Progenitor cell of endocrine pancreas (in vitro differentiated cells): ENCODE measurements at regions not wholly inside any gene's neighbourhood (a gene's known extent, or its start where the extent isn't known, plus 50 kb on each side); places are given as distances from the start of the nearest gene placed in this dataset.

Experiments
- DNase-seq: peaks from one replicate; pipeline ENCODE4 v3.0.0; 2021; ENCODE audit warnings: low spot score; ENCODE audit not compliant: unreplicated experiment
- H3K27ac Mint-ChIP-seq: 2 replicates; pipeline ENCODE4 v1.8.0; 2021; ENCODE audit warnings: mild to moderate bottlenecking, moderate library complexity, mixed read lengths
- H3K27me3 Mint-ChIP-seq: 2 replicates; pipeline ENCODE4 v1.8.0; 2021; ENCODE audit warnings: mixed read lengths
- H3K36me3 Mint-ChIP-seq: 2 replicates; pipeline ENCODE4 v1.8.0; 2022; ENCODE audit warnings: mixed read lengths; ENCODE audit not compliant: insufficient read depth
- H3K4me1 Mint-ChIP-seq: 2 replicates; pipeline ENCODE4 v1.8.0; 2021; ENCODE audit warnings: low read depth, mixed read lengths
- H3K4me3 Mint-ChIP-seq: 2 replicates; pipeline ENCODE4 v1.8.0; 2021; ENCODE audit warnings: low read depth, mild to moderate bottlenecking, moderate library complexity, mixed read lengths
- H3K9me3 Mint-ChIP-seq: 2 replicates; pipeline ENCODE4 v1.8.0; 2021; ENCODE audit warnings: low read depth, mixed read lengths
- TF ChIP-seq, protein P1 (sequence below): fragments of 200-600 bp; sonication (generic); IDR thresholded peaks from one replicate; pipeline ENCODE4 v1.5.0; 2021; ENCODE audit warnings: antibody characterized with exemption, mild to moderate bottlenecking; ENCODE audit not compliant: unreplicated experiment

DNA sequence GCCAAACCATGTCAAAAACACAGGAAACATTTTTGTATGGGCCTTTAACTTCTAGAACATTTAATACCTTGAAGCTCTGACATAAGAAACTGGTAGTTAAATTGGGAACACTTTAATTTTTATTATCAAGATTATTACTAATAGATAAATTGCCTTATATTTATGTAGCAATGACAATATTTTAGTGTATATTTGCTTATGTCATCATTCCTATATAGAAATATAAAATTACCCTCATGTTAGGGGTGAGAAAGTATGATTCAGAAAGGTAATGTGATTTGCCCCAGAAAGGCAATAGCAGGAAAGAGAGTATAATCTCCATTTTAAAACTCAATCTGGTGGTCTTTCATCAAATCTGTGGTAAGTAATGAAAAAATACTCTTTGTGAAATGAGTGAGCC lies 147.4 kb downstream of the IL15 start:
- Mint-ChIP-seq H3K27me3 (no peaks in the 10 kb centered on the region), H3K36me3 (no peaks in the 10 kb centered on the region), H3K4me1 (no peaks in the 10 kb centered on the region), H3K4me3 (no peak overlapping the region), H3K9me3 (peaks cover 5% of the 10 kb centered on the region), H3K27ac (no peak overlapping the region)
- no peak for DNase-seq
- TF ChIP-seq, protein P1, sequence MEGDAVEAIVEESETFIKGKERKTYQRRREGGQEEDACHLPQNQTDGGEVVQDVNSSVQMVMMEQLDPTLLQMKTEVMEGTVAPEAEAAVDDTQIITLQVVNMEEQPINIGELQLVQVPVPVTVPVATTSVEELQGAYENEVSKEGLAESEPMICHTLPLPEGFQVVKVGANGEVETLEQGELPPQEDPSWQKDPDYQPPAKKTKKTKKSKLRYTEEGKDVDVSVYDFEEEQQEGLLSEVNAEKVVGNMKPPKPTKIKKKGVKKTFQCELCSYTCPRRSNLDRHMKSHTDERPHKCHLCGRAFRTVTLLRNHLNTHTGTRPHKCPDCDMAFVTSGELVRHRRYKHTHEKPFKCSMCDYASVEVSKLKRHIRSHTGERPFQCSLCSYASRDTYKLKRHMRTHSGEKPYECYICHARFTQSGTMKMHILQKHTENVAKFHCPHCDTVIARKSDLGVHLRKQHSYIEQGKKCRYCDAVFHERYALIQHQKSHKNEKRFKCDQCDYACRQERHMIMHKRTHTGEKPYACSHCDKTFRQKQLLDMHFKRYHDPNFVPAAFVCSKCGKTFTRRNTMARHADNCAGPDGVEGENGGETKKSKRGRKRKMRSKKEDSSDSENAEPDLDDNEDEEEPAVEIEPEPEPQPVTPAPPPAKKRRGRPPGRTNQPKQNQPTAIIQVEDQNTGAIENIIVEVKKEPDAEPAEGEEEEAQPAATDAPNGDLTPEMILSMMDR: no peak

DNA sequence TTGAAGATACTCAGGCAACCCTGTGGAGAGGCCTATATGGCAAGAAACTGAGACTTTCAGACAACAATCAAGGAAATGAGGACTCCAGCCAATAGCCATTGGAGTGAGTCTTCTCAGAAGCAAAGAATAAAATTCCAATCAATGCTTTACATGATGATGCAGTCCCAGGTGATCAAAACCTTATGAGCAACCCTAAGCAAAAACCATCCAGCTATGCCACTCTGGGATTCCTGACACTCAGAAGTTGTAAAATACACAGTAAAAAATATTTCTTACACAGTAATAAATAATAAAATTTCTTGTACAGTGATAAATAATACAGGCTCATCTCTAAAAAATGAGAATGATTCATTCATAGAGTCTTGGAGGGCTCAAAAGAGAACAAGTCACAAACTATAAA lies 150.6 kb downstream of the IL15 start:
- H3K27ac Mint-ChIP-seq: no peak overlapping the region
- no peaks in the 10 kb centered on the region for H3K36me3 Mint-ChIP-seq
- H3K4me1 Mint-ChIP-seq: no peaks in the 10 kb centered on the region
- H3K9me3 Mint-ChIP-seq: peaks cover 5% of the 10 kb centered on the region
- TF ChIP-seq, protein P1: no peak
- H3K4me3 Mint-ChIP-seq: no peak overlapping the region
- no peaks in the 10 kb centered on the region for H3K27me3 Mint-ChIP-seq
- DNase-seq: no peak

DNA sequence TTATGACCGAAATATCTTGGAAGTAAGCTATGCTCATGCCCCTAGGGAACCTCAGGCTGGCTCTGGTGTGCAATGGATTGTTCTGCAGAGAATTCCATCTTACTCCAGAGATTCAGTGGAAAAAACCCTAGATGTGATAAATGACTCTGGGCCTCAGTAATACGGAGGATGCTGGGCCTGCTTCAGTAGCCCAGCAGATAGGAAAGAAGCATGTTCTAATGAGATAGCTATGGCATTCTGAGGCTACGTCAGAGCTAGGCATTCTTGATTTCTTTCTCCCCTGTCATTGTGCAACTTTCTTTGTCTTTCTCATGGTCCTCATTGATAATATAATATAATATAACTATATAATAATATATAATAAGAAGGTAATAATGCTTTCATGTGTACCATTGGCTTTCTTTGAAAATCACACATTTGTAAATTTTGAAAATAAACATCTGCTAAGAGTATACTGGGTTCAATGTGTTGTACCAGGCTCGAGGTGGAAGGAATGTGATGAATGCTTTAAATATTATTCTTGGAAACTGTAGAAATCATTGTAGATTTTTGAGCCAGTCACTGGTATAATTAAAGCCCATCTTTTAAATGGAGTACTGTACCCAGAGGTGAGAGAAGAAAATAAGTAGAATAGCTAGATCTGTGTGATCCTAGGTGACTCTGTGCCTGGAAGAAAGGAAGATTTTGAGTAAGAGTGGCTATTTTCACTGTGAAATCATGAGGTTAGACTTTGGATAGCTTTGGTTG lies 152.0 kb downstream of the IL15 start:
- TF ChIP-seq, protein P1: no peak
- Mint-ChIP-seq H3K27me3 (no peaks in the 10 kb centered on the region), H3K36me3 (no peaks in the 10 kb centered on the region), H3K9me3 (no peaks in the 10 kb centered on the region), H3K27ac (no peak overlapping the region), H3K4me3 (no peak overlapping the region), H3K4me1 (no peaks in the 10 kb centered on the region)
- DNase-seq: no peak

DNA sequence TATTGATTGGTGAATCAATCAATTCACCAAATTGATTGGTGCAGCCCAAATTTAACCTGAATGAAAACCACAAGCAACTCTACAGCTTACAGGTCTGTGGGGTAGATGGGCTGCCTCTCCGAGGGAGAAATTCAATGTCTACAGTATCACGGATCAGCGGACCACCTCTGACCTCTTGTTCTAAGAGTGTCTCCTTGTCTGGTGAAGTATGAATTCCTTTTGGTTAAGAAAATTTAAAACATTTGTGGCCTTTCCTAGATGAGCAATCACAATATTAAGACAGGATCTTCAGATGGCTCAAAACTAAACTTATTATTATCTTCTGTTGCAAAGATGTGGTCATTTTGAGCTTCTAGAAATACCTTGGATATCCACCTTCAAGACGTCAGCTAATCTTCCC lies 153.3 kb downstream of the IL15 start:
- Mint-ChIP-seq H3K9me3 (no peaks in the 10 kb centered on the region), H3K4me1 (no peaks in the 10 kb centered on the region), H3K4me3 (no peak overlapping the region), H3K27ac (no peak overlapping the region), H3K36me3 (no peaks in the 10 kb centered on the region), H3K27me3 (no peaks in the 10 kb centered on the region)
- no peak for DNase-seq
- TF ChIP-seq, protein P1: no peak

DNA sequence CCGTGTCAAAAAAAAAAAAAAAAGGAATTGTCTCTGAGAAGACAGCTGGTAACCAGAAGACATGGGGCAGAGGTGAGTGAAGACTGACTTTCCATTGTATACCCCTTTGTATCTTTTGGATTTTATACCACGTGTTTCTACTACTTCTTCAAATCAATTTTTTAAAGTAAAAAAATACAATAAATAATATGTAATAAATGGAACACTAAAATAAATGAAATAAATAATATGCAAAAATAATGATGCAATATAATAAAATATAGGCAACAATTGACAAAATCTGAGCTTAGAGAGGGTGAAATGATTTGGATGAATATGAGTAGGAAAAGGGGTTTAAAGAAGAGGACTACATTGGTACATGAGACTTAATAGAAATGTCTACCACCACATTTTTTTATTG lies 155.8 kb downstream of the IL15 start:
- H3K4me1 Mint-ChIP-seq: no peaks in the 10 kb centered on the region
- no peak for DNase-seq
- H3K27me3 Mint-ChIP-seq: no peaks in the 10 kb centered on the region
- no peak overlapping the region for H3K27ac Mint-ChIP-seq
- TF ChIP-seq, protein P1: no peak
- no peak overlapping the region for H3K4me3 Mint-ChIP-seq
- H3K9me3 Mint-ChIP-seq: no peaks in the 10 kb centered on the region
- H3K36me3 Mint-ChIP-seq: no peaks in the 10 kb centered on the region
